Endometrium (tissue), 2 donors: ENCODE measurements at regions not wholly inside any gene's neighbourhood (a gene's known extent, or its start where the extent isn't known, plus 50 kb on each side); places are given as distances from the start of the nearest gene placed in this dataset.

Source experiments
- FAIRE-seq: peaks from 2 replicates; lab custom pipeline; 2012; peaks lifted over from hg19 to GRCh38; lab: Jason Lieb, UNC
- donor health status: control.
- donor health status: control.

GRCh38 chr6:112800916-112801315 lies 453.8 kb downstream of the RFPL4B start:
- FAIRE-seq: no peak

- FAIRE-seq: no peak
Observed at GRCh38 chr6:112801468-112802080, 454.4 kb downstream of the RFPL4B start.

GRCh38 chr6:112802144-112802543 lies 455.0 kb downstream of the RFPL4B start:
- no peak for FAIRE-seq

- no peak for FAIRE-seq
Observed at GRCh38 chr6:112804638-112805330, 457.7 kb downstream of the RFPL4B start.

- FAIRE-seq: no peak
Observed at GRCh38 chr6:112806163-112806865, 459.2 kb downstream of the RFPL4B start.

- no peak for FAIRE-seq
Observed at GRCh38 chr6:112821476-112821875, 474.3 kb downstream of the RFPL4B start.

- FAIRE-seq: no peak
Observed at GRCh38 chr6:112822769-112823168, 475.6 kb downstream of the RFPL4B start.

- no peak for FAIRE-seq
Observed at GRCh38 chr6:112827793-112828192, 480.7 kb downstream of the RFPL4B start.

GRCh38 chr6:112831022-112831421 lies 483.9 kb downstream of the RFPL4B start:
- FAIRE-seq: no peak

- no peak for FAIRE-seq
Observed at GRCh38 chr6:112833581-112834131, 486.5 kb downstream of the RFPL4B start.

GRCh38 chr6:112835078-112835477 lies 487.9 kb downstream of the RFPL4B start:
- FAIRE-seq: no peak

- FAIRE-seq: no peak
Observed at GRCh38 chr6:112839525-112839961, 492.4 kb downstream of the RFPL4B start.

- no peak for FAIRE-seq
Observed at GRCh38 chr6:112841553-112842329, 494.6 kb downstream of the RFPL4B start.

- no peak for FAIRE-seq
Observed at GRCh38 chr6:112842330-112842685, 495.2 kb downstream of the RFPL4B start.

GRCh38 chr6:112846681-112847080 lies 499.6 kb downstream of the RFPL4B start:
- no peak for FAIRE-seq

- no peak for FAIRE-seq
Observed at GRCh38 chr6:112851146-112851545, 504.0 kb downstream of the RFPL4B start.

GRCh38 chr6:112853162-112853561 lies 506.0 kb downstream of the RFPL4B start:
- no peak for FAIRE-seq

GRCh38 chr6:112863753-112864152 lies 516.6 kb downstream of the RFPL4B start:
- FAIRE-seq: no peak

- no peak for FAIRE-seq
Observed at GRCh38 chr6:112865131-112865530, 518.0 kb downstream of the RFPL4B start.

- no peak for FAIRE-seq
Observed at GRCh38 chr6:112874881-112875280, 527.8 kb downstream of the RFPL4B start.

GRCh38 chr6:112877134-112878100 lies 530.3 kb downstream of the RFPL4B start:
- peak; percentile 82 for FAIRE-seq
